ENCODE measurements at regions not wholly inside any gene's neighbourhood (a gene's known extent, or its start where the extent isn't known, plus 50 kb on each side); places are given as distances from the start of the nearest gene placed in this dataset.
"Not testable (repeated sequence)": the region's sequence is repeated elsewhere in the genome, so short reads cannot be mapped to it uniquely, and the experiment has no call there.

DNA sequence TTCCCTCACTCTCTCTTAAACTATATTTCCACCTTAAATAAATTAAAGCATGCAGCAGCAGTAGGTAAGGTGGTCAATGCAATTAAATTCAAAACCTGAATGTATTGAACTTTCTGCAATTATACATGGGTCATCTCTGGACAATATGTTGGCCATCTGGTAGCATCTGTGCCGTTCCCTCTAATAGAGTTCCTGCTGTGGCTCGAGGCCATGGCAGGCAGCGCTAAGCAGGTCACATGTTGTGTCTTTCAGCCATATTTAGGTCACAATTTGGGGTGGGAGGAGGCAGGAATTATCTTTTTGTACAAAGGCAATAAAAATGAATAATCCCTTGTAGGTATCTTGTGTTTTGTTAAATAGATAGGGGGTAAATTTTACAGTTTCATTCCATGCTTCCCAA, 676.2 kb downstream of the ZEB2 start:
- no peaks in the 10 kb centered on the region for H3K27me3 ChIP-seq (ENCODE audit: insufficient read depth, insufficient read length)
- no peaks in the 10 kb centered on the region; the same call in 1 of the 2 replicates for H3K9me3 ChIP-seq (ENCODE audit: insufficient read depth, low read length)
- H3K4me1 ChIP-seq (ENCODE audit: insufficient read depth, insufficient read length): no peaks in the 10 kb centered on the region
- no peak overlapping the region for H3K9ac ChIP-seq (ENCODE audit: insufficient read length, low read depth)
- no peaks in the 10 kb centered on the region for H3K36me3 ChIP-seq (ENCODE audit: insufficient read depth, insufficient read length, low read length)
- no peak for DNase-seq (ENCODE audit: low read depth, low spot score)
- no peak for TF ChIP-seq ZNF274 (IDR thresholded peaks at IDR 0.05; ENCODE audit: low read depth, low read length)
- TF ChIP-seq YY1 (IDR thresholded peaks at IDR 0.05; ENCODE audit: insufficient read depth, insufficient read length): no peak
- TF ChIP-seq SUZ12 (IDR thresholded peaks at IDR 0.05; ENCODE audit: extremely low read depth, insufficient read depth, insufficient read length): no peak
- no peak overlapping the region for H3K4me3 ChIP-seq (ENCODE audit: insufficient read length, low read depth)

DNA sequence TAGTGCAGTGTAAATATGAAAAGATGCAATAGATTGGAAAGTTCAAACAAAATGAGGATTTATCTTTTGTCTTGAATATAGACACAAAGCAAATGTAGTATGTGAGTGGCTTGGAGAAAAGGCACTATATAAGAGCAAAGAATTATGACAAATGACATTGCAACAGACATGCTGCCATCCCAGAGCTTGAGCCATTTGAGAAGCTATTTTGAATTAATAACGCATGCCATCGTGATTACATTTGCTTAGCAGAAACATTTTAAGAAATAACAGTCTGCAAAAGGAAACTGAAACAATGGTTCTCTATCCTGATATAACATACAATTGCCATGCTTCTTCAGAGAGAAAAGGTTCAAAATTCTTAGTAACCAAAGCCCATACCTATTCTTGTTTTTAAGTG, 677.1 kb downstream of the ZEB2 start:
- Histone ChIP-seq H3K4me1 (ENCODE audit: insufficient read depth, insufficient read length) (no peaks in the 10 kb centered on the region), H3K4me3 (ENCODE audit: insufficient read length, low read depth) (no peak overlapping the region), H3K9ac (ENCODE audit: insufficient read length, low read depth) (no peak overlapping the region), H3K9me3 (ENCODE audit: insufficient read depth, low read length) (no peaks in the 10 kb centered on the region; the same call in 1 of the 2 replicates), H3K36me3 (ENCODE audit: insufficient read depth, insufficient read length, low read length) (no peaks in the 10 kb centered on the region), H3K27me3 (ENCODE audit: insufficient read depth, insufficient read length) (no peaks in the 10 kb centered on the region)
- TF ChIP-seq SUZ12 (IDR thresholded peaks at IDR 0.05; ENCODE audit: extremely low read depth, insufficient read depth, insufficient read length): no peak
- TF ChIP-seq ZNF274 (IDR thresholded peaks at IDR 0.05; ENCODE audit: low read depth, low read length): no peak
- TF ChIP-seq YY1 (IDR thresholded peaks at IDR 0.05; ENCODE audit: insufficient read depth, insufficient read length): no peak
- no peak for DNase-seq (ENCODE audit: low read depth, low spot score)

DNA sequence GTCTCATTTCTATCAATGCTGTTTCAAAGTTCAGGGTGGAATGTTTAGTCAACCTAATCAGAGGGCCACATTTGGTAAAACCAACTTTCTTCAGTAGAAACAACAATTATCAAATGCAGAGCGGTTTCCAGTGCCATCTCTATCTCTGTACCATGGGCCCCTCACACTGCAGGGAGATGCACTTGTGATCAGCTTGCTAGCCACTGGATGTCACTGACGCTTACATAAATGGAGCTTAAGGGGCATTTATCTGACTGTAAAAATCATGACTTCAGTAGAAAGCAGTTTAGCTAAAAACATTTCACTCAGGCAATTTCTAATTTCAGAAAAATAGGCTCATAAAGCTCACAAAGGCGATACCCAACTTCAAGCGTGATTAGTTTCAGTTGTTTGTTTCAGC, 678.0 kb downstream of the ZEB2 start:
- no peak overlapping the region for H3K9ac ChIP-seq (ENCODE audit: insufficient read length, low read depth)
- H3K36me3 ChIP-seq (ENCODE audit: insufficient read depth, insufficient read length, low read length): no peaks in the 10 kb centered on the region
- no peaks in the 10 kb centered on the region; the same call in 1 of the 2 replicates for H3K9me3 ChIP-seq (ENCODE audit: insufficient read depth, low read length)
- H3K4me1 ChIP-seq (ENCODE audit: insufficient read depth, insufficient read length): no peaks in the 10 kb centered on the region
- TF ChIP-seq ZNF274 (IDR thresholded peaks at IDR 0.05; ENCODE audit: low read depth, low read length): no peak
- TF ChIP-seq SUZ12 (IDR thresholded peaks at IDR 0.05; ENCODE audit: extremely low read depth, insufficient read depth, insufficient read length): no peak
- TF ChIP-seq YY1 (IDR thresholded peaks at IDR 0.05; ENCODE audit: insufficient read depth, insufficient read length): no peak
- no peak for DNase-seq (ENCODE audit: low read depth, low spot score)
- H3K4me3 ChIP-seq (ENCODE audit: insufficient read length, low read depth): no peak overlapping the region
- no peaks in the 10 kb centered on the region for H3K27me3 ChIP-seq (ENCODE audit: insufficient read depth, insufficient read length)

DNA sequence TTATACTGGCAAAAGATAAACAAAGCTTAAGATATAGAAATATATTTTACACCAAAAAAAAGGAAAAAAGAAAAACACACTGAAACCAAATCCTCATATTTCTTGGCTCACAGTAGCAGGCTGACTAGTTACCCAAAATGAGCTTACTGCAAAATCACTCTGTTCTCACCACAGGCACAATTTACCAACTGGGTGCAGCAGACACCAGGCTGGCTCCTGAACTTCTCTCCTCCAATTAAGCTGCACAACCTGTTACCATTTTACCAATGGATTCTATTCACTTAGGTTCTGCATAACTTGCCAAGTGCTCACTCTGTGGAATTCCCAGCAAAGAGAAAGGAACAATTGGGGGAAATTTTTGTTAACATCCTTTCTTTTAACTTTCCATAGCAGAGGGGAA, 679.3 kb downstream of the ZEB2 start:
- no peaks in the 10 kb centered on the region for H3K4me1 ChIP-seq (ENCODE audit: insufficient read depth, insufficient read length)
- H3K9me3 ChIP-seq (ENCODE audit: insufficient read depth, low read length): no peaks in the 10 kb centered on the region; the same call in 1 of the 2 replicates
- no peaks in the 10 kb centered on the region for H3K36me3 ChIP-seq (ENCODE audit: insufficient read depth, insufficient read length, low read length)
- H3K4me3 ChIP-seq (ENCODE audit: insufficient read length, low read depth): no peak overlapping the region
- no peak overlapping the region for H3K9ac ChIP-seq (ENCODE audit: insufficient read length, low read depth)
- TF ChIP-seq SUZ12 (IDR thresholded peaks at IDR 0.05; ENCODE audit: extremely low read depth, insufficient read depth, insufficient read length) (no peak), ZNF274 (IDR thresholded peaks at IDR 0.05; ENCODE audit: low read depth, low read length) (no peak), YY1 (IDR thresholded peaks at IDR 0.05; ENCODE audit: insufficient read depth, insufficient read length) (no peak)
- no peak for DNase-seq (ENCODE audit: low read depth, low spot score)
- no peaks in the 10 kb centered on the region for H3K27me3 ChIP-seq (ENCODE audit: insufficient read depth, insufficient read length)

DNA sequence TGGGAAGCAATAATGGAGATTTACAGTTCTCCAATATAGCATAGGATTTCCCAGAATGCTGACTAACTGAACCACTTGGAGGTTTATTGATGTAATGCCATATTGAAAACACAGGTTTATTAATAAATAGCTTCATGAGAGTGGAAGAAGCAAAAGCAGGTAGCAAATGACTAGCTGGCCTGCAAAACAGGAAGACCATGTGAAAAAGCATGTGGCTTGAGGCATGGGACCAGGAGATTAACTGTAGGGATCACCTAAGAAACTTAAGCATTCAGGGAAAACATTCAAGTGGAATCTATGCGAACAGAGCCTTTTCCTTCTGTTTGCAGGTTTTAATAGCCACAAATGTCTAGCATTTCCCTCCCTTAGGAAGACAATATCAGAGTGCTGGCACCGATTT, 679.7 kb downstream of the ZEB2 start:
- Histone ChIP-seq H3K36me3 (ENCODE audit: insufficient read depth, insufficient read length, low read length) (no peaks in the 10 kb centered on the region), H3K9ac (ENCODE audit: insufficient read length, low read depth) (no peak overlapping the region), H3K4me1 (ENCODE audit: insufficient read depth, insufficient read length) (no peaks in the 10 kb centered on the region), H3K9me3 (ENCODE audit: insufficient read depth, low read length) (no peaks in the 10 kb centered on the region; the same call in 1 of the 2 replicates), H3K4me3 (ENCODE audit: insufficient read length, low read depth) (no peak overlapping the region), H3K27me3 (ENCODE audit: insufficient read depth, insufficient read length) (no peaks in the 10 kb centered on the region)
- TF ChIP-seq ZNF274 (IDR thresholded peaks at IDR 0.05; ENCODE audit: low read depth, low read length): no peak
- TF ChIP-seq SUZ12 (IDR thresholded peaks at IDR 0.05; ENCODE audit: extremely low read depth, insufficient read depth, insufficient read length): no peak
- TF ChIP-seq YY1 (IDR thresholded peaks at IDR 0.05; ENCODE audit: insufficient read depth, insufficient read length): no peak
- no peak for DNase-seq (ENCODE audit: low read depth, low spot score)

DNA sequence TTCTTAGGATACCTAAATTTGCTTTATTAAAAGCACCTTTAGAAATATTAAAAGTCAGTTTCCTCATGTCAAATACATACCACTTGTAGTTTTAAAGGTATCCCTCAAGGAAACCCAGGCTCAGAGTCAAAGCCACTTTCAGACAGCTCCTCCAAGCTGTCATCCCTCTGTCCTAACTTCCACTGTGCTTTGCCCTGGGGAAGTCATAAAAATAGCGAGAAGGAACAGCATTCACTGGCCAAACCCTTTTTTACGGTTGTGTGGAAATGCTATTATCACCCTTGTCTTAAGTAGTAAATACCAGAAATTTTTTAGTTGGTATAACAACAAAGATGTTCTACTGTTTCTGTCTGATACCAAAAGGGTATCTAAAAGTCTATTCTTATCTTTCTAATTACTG, 680.5 kb downstream of the ZEB2 start:
- TF ChIP-seq SUZ12 (IDR thresholded peaks at IDR 0.05; ENCODE audit: extremely low read depth, insufficient read depth, insufficient read length) (no peak), YY1 (IDR thresholded peaks at IDR 0.05; ENCODE audit: insufficient read depth, insufficient read length) (no peak), ZNF274 (IDR thresholded peaks at IDR 0.05; ENCODE audit: low read depth, low read length) (no peak)
- Histone ChIP-seq H3K9me3 (ENCODE audit: insufficient read depth, low read length) (no peaks in the 10 kb centered on the region; the same call in 1 of the 2 replicates), H3K9ac (ENCODE audit: insufficient read length, low read depth) (no peak overlapping the region), H3K36me3 (ENCODE audit: insufficient read depth, insufficient read length, low read length) (no peaks in the 10 kb centered on the region), H3K4me1 (ENCODE audit: insufficient read depth, insufficient read length) (no peaks in the 10 kb centered on the region), H3K4me3 (ENCODE audit: insufficient read length, low read depth) (no peak overlapping the region), H3K27me3 (ENCODE audit: insufficient read depth, insufficient read length) (no peaks in the 10 kb centered on the region)
- DNase-seq (ENCODE audit: low read depth, low spot score): no peak

DNA sequence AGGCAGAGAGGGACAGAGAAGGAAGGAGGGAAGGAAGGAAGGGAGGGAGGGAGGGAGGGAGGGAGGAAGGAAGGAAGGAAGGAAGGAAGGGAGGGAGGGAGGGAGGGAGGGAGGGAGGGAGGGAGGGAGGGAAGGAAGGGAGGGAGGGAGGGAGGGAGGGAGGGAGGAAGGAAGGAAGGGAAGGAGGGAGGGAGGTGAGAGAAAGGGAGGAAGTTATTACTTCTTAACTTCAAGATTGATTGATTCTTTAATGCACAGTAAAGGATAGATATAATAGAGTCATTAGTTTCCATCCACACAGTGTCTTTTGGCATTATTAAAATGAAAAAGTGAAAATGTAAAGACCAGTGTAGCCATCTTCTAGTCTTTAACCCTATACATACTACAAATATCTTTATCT, 682.9 kb downstream of the ZEB2 start:
- not testable (repeated sequence) for H3K4me1 ChIP-seq (ENCODE audit: insufficient read depth, insufficient read length); H3K36me3 ChIP-seq (ENCODE audit: insufficient read depth, insufficient read length, low read length); H3K9ac ChIP-seq (ENCODE audit: insufficient read length, low read depth); H3K4me3 ChIP-seq (ENCODE audit: insufficient read length, low read depth); H3K9me3 ChIP-seq (ENCODE audit: insufficient read depth, low read length); H3K27me3 ChIP-seq (ENCODE audit: insufficient read depth, insufficient read length); DNase-seq (ENCODE audit: low read depth, low spot score)

DNA sequence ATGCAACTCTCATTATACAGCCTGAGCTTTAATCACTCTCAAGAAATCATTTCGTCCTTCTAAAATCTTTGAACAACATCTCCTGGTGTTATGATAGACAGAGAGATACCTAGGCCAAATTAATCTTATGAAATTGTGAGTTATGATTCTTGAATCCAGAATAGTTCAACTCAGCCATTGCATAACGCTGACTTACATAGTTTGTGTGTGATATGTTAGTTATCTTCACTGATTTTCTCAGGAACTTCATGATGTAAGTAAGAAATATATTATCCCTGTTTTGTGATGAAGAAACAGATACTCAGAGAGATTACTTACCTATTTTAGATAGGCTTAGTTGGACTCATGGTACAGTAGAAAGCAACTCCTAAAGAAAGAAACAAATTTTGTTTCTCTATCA, 684.4 kb downstream of the ZEB2 start:
- H3K4me1 ChIP-seq (ENCODE audit: insufficient read depth, insufficient read length): no peaks in the 10 kb centered on the region
- H3K27me3 ChIP-seq (ENCODE audit: insufficient read depth, insufficient read length): no peaks in the 10 kb centered on the region
- TF ChIP-seq YY1 (IDR thresholded peaks at IDR 0.05; ENCODE audit: insufficient read depth, insufficient read length): no peak
- TF ChIP-seq ZNF274 (IDR thresholded peaks at IDR 0.05; ENCODE audit: low read depth, low read length): no peak
- no peak for TF ChIP-seq SUZ12 (IDR thresholded peaks at IDR 0.05; ENCODE audit: extremely low read depth, insufficient read depth, insufficient read length)
- no peaks in the 10 kb centered on the region for H3K9me3 ChIP-seq (ENCODE audit: insufficient read depth, low read length)
- no peak overlapping the region for H3K4me3 ChIP-seq (ENCODE audit: insufficient read length, low read depth)
- DNase-seq (ENCODE audit: low read depth, low spot score): no peak
- no peak overlapping the region for H3K9ac ChIP-seq (ENCODE audit: insufficient read length, low read depth)
- H3K36me3 ChIP-seq (ENCODE audit: insufficient read depth, insufficient read length, low read length): no peaks in the 10 kb centered on the region

Measured in NT2/D1 (cell line).